ENCODE measurements at regions not wholly inside any gene's neighbourhood (a gene's known extent, or its start where the extent isn't known, plus 50 kb on each side); places are given as distances from the start of the nearest gene placed in this dataset.

- DNase-seq (ENCODE audit: low spot score), result no peak
- no peak for ATAC-seq (ENCODE audit: low read depth)
- H3K27me3 ChIP-seq (ENCODE audit: insufficient read depth, poor library complexity, severe bottlenecking), result peaks cover 4% of the 10 kb centered on the region
- H3K27ac ChIP-seq (ENCODE audit: poor library complexity, severe bottlenecking), result no peak overlapping the region
- H3K4me3 ChIP-seq (ENCODE audit: severe bottlenecking), result no peak overlapping the region
- TF ChIP-seq, protein P1, sequence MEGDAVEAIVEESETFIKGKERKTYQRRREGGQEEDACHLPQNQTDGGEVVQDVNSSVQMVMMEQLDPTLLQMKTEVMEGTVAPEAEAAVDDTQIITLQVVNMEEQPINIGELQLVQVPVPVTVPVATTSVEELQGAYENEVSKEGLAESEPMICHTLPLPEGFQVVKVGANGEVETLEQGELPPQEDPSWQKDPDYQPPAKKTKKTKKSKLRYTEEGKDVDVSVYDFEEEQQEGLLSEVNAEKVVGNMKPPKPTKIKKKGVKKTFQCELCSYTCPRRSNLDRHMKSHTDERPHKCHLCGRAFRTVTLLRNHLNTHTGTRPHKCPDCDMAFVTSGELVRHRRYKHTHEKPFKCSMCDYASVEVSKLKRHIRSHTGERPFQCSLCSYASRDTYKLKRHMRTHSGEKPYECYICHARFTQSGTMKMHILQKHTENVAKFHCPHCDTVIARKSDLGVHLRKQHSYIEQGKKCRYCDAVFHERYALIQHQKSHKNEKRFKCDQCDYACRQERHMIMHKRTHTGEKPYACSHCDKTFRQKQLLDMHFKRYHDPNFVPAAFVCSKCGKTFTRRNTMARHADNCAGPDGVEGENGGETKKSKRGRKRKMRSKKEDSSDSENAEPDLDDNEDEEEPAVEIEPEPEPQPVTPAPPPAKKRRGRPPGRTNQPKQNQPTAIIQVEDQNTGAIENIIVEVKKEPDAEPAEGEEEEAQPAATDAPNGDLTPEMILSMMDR (IDR thresholded peaks at IDR 0.05; ENCODE audit: poor library complexity, severe bottlenecking), result no peak
- H3K4me1 ChIP-seq (ENCODE audit: insufficient read depth, poor library complexity, severe bottlenecking), result no peaks in the 10 kb centered on the region
- H3K9me3 ChIP-seq (ENCODE audit: severe bottlenecking), result no peaks in the 10 kb centered on the region
- no peaks in the 10 kb centered on the region for H3K36me3 ChIP-seq (ENCODE audit: low read depth)
These were observed 999.6 kb downstream of the SUCLG1 start for GRCh38 chr2:83459456-83459855.

- no peak for ATAC-seq (ENCODE audit: low read depth)
These were observed 1023.1 kb downstream of the SUCLG1 start for GRCh38 chr2:83435989-83436388.

DNA sequence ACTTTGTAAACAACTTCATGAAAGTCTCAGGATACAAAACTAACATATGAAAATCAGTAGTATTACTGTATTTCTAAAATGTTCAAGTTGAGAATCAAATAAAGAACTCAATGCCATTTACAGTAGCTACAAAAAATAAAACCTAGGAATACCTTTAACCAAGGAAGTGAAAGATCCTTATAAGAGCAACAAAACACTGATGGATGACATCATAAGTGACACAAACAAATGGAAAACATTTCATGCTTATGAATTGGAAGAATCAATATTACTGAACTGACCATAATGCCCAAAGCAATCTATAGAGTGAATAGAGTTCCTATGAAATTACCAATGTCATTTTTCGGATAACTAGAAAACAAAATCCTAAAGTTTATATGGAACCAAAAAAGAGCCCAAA, 1038.1 kb downstream of the SUCLG1 start:
- H3K9me3 ChIP-seq (ENCODE audit: severe bottlenecking), result no peaks in the 10 kb centered on the region
- H3K27ac ChIP-seq (ENCODE audit: poor library complexity, severe bottlenecking), result no peak overlapping the region
- TF ChIP-seq, protein P1 (IDR thresholded peaks at IDR 0.05; ENCODE audit: poor library complexity, severe bottlenecking), result no peak
- no peaks in the 10 kb centered on the region for H3K27me3 ChIP-seq (ENCODE audit: insufficient read depth, poor library complexity, severe bottlenecking)
- ATAC-seq (ENCODE audit: low read depth), result no peak
- no peak for DNase-seq (ENCODE audit: low spot score)
- H3K4me1 ChIP-seq (ENCODE audit: insufficient read depth, poor library complexity, severe bottlenecking), result no peaks in the 10 kb centered on the region
- no peak overlapping the region for H3K4me3 ChIP-seq (ENCODE audit: severe bottlenecking)
- H3K36me3 ChIP-seq (ENCODE audit: low read depth), result no peaks in the 10 kb centered on the region

More at GRCh38 chr2:83435989-83436388, 1023.1 kb downstream of the SUCLG1 start:
- no peak for DNase-seq (ENCODE audit: low spot score)
- H3K4me3 ChIP-seq (ENCODE audit: severe bottlenecking), result no peak overlapping the region
- no peaks in the 10 kb centered on the region for H3K27me3 ChIP-seq (ENCODE audit: insufficient read depth, poor library complexity, severe bottlenecking)
- H3K27ac ChIP-seq (ENCODE audit: poor library complexity, severe bottlenecking), result no peak overlapping the region
- TF ChIP-seq, protein P1 (IDR thresholded peaks at IDR 0.05; ENCODE audit: poor library complexity, severe bottlenecking), result no peak
- H3K9me3 ChIP-seq (ENCODE audit: severe bottlenecking), result no peaks in the 10 kb centered on the region
- no peaks in the 10 kb centered on the region for H3K36me3 ChIP-seq (ENCODE audit: low read depth)
- H3K4me1 ChIP-seq (ENCODE audit: insufficient read depth, poor library complexity, severe bottlenecking), result no peaks in the 10 kb centered on the region

DNA sequence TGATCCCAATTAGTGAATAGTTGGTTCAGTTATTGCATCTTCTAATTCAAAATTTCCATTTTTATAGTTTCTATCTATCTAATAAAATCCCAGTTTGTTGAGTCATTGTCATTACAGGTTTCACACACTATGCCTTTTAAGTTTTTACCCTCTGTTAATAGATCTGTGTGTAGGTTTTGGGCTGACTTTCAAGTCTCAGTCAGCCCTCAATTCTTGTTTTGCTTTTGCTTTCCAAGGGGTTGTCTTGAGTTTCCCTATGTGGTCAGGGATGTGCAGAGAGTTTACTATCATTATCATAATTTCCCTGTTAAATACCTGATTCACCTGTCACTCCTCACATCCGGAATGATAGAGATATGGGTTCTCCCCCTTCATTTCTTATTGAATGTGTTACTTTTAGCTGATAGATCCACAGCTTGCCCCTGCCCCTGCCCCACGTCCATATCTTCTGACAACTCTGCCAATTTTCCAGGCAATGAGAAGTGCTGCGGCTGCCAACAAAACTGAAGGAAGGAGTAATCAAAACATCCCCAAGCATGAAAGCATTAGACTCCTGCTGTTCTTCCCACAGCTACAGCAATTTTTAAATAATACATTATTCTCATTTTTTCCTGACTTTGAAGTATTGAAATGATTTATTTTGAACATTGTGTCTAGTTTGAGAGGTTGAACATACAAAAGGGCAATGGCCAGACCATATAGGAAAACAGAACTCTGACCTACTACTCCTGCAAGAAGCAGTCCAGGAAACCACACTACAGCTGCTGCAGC, 1064.8 kb downstream of the SUCLG1 start:
- TF ChIP-seq, protein P1 (IDR thresholded peaks at IDR 0.05; ENCODE audit: poor library complexity, severe bottlenecking), result no peak
- Histone ChIP-seq H3K4me3 (ENCODE audit: severe bottlenecking) (no peak overlapping the region), H3K9me3 (ENCODE audit: severe bottlenecking) (no peaks in the 10 kb centered on the region), H3K27ac (ENCODE audit: poor library complexity, severe bottlenecking) (no peak overlapping the region), H3K36me3 (ENCODE audit: low read depth) (no peaks in the 10 kb centered on the region), H3K27me3 (ENCODE audit: insufficient read depth, poor library complexity, severe bottlenecking) (no peaks in the 10 kb centered on the region), H3K4me1 (ENCODE audit: insufficient read depth, poor library complexity, severe bottlenecking) (no peaks in the 10 kb centered on the region)
- ATAC-seq (ENCODE audit: low read depth) (no peak), DNase-seq (ENCODE audit: low spot score) (no peak)

GRCh38 chr2:83388804-83389203, 1070.3 kb downstream of the SUCLG1 start:
- TF ChIP-seq, protein P1 (IDR thresholded peaks at IDR 0.05; ENCODE audit: poor library complexity, severe bottlenecking), result no peak
- ATAC-seq (ENCODE audit: low read depth), result no peak

More at GRCh38 chr2:83388804-83389203, 1070.3 kb downstream of the SUCLG1 start:
- Histone ChIP-seq H3K27me3 (ENCODE audit: insufficient read depth, poor library complexity, severe bottlenecking) (no peaks in the 10 kb centered on the region), H3K4me3 (ENCODE audit: severe bottlenecking) (no peak overlapping the region), H3K36me3 (ENCODE audit: low read depth) (no peaks in the 10 kb centered on the region), H3K4me1 (ENCODE audit: insufficient read depth, poor library complexity, severe bottlenecking) (no peaks in the 10 kb centered on the region), H3K27ac (ENCODE audit: poor library complexity, severe bottlenecking) (no peak overlapping the region), H3K9me3 (ENCODE audit: severe bottlenecking) (no peaks in the 10 kb centered on the region)
- DNase-seq (ENCODE audit: low spot score), result no peak

Measured in RWPE2 (cell line).